ENCODE measurements at regions not wholly inside any gene's neighbourhood (a gene's known extent, or its start where the extent isn't known, plus 50 kb on each side); places are given as distances from the start of the nearest gene placed in this dataset.

DNA sequence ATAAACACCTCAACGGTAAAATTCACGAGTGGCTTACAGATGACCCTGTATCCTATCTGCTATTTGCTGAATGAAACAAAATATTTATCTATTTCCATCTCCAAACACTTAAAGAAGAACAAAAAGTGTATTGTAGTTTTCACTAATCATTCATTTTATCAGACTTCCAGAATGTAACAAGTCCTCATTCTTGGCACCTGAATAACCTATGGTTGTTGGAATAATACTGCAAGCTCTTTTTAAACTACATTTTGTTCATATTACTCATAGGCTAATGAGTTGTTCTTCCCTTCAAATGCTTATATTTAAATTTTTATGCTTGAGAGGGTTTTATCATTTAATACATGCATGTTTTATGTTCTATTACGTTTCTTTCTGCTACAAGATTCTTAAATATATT is 1434.1 kb downstream of the SI start:
- TF ChIP-seq, protein P1, sequence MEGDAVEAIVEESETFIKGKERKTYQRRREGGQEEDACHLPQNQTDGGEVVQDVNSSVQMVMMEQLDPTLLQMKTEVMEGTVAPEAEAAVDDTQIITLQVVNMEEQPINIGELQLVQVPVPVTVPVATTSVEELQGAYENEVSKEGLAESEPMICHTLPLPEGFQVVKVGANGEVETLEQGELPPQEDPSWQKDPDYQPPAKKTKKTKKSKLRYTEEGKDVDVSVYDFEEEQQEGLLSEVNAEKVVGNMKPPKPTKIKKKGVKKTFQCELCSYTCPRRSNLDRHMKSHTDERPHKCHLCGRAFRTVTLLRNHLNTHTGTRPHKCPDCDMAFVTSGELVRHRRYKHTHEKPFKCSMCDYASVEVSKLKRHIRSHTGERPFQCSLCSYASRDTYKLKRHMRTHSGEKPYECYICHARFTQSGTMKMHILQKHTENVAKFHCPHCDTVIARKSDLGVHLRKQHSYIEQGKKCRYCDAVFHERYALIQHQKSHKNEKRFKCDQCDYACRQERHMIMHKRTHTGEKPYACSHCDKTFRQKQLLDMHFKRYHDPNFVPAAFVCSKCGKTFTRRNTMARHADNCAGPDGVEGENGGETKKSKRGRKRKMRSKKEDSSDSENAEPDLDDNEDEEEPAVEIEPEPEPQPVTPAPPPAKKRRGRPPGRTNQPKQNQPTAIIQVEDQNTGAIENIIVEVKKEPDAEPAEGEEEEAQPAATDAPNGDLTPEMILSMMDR (IDR thresholded peaks at IDR 0.05; ENCODE audit: borderline replicate concordance, control extremely low read depth, extremely low read depth, insufficient read depth, missing control alignments): no peak
- DNase-seq (ENCODE audit: low spot score): no peak
- in situ Hi-C loops (cut with MboI; ENCODE audit: low sequenced_read_pairs, unreplicated experiment): no loop called here

DNA sequence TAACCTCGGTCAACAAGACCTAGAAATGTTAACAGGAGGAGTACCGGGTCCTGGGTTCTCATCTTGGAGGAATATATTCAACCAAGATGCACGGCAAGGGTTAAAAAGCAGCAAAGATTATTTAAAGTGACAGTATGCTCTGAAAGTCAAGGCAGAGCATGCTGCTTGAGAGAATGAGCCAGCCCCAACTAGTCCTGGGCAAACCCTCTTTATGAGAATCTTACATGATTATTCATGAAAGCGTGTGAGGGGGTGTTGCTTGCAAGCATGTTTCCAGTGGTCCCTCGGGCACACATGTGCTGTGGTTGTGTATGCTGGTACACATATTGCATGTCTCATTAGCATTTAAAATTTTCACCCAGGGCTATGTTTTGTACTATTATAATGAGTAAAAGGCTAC is 1445.6 kb downstream of the SI start:
- TF ChIP-seq, protein P1 (IDR thresholded peaks at IDR 0.05; ENCODE audit: borderline replicate concordance, control extremely low read depth, extremely low read depth, insufficient read depth, missing control alignments): no peak
- no peak for DNase-seq (ENCODE audit: low spot score)
- in situ Hi-C loops (cut with MboI; ENCODE audit: low sequenced_read_pairs, unreplicated experiment): no loop called here

DNA sequence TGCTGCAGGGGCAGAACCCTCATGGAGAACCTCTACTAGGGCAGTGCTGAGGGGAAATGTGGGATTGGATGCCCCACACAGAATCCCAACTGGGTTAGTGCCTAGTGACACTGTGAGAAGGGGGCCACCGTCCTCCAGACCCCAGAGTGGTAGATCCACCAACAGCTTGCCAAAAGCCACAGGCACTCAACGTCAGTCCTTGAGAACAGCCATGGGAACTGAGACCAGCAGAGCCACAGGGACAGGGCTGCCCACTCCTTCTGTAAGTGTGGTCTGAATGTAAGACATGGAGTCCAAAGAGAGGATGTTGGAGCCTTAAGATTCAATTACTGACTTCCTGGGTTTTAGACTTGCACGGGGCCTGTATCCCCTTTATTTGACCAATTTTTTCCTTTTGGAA is 1451.5 kb downstream of the SI start:
- TF ChIP-seq, protein P1 (IDR thresholded peaks at IDR 0.05; ENCODE audit: borderline replicate concordance, control extremely low read depth, extremely low read depth, insufficient read depth, missing control alignments): no peak
- in situ Hi-C loops (cut with MboI; ENCODE audit: low sequenced_read_pairs, unreplicated experiment): no loop called here
- no peak for DNase-seq (ENCODE audit: low spot score)

DNA sequence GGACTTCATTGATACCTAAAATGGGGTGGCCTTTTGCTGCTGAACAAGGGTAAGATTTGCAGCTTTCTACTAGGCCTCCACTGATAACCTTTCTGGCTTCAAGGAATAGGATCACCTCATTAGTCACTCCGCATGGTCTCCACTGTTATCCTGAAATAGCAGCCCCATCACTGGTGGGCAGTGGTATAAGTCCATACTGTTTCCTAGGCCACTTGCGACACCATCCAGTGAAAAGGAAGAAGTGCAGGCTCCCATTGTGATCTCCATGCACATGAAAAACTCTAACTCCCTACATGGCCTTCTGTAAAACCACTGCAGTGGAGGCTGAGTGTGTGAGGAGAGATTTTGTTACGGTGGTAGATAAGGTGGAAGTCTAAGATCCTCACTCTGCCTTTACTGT is 1455.9 kb downstream of the SI start:
- in situ Hi-C loops (cut with MboI; ENCODE audit: low sequenced_read_pairs, unreplicated experiment): no loop called here
- TF ChIP-seq, protein P1 (IDR thresholded peaks at IDR 0.05; ENCODE audit: borderline replicate concordance, control extremely low read depth, extremely low read depth, insufficient read depth, missing control alignments): no peak
- no peak for DNase-seq (ENCODE audit: low spot score)

DNA sequence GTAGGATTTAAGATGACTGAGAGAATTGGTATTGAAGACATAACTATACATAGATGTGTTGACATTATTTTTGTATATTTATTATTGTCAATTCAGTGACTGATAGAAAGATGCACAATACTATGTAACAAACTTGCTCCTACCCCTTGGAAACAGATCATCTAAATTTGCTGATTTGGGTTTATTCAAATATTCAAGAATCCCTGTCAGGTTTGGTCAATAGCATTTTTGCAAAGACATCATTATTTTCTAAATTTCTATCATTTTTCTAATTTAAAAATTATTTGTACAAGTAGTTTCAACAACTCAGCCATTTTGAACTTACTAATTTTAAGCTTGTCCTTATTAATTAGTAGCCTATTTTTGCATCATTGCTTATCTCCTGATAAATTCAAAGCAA is 1463.4 kb downstream of the SI start:
- no peak for DNase-seq (ENCODE audit: low spot score)
- in situ Hi-C loops (cut with MboI; ENCODE audit: low sequenced_read_pairs, unreplicated experiment): no loop called here
- TF ChIP-seq, protein P1 (IDR thresholded peaks at IDR 0.05; ENCODE audit: borderline replicate concordance, control extremely low read depth, extremely low read depth, insufficient read depth, missing control alignments): no peak

DNA sequence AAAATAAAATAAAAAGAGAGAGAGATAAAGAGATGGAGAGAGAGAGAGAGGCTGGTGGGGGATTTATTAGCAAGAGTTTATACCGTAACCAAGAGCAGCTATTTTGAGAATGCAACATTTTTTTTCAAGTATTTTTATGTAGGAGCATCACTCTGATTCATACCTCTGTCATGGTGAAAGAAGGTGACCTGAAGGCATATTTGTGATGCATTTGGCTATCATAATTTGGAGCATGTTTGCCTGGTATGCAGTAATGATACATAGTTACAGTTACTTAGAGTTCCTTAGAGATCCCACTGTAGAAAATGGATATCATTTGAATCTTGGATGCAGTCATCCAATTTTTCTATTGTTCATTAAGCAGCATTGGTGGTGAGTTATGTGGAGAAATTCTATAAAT is 1472.4 kb downstream of the SI start:
- no peak for DNase-seq (ENCODE audit: low spot score)
- TF ChIP-seq, protein P1 (IDR thresholded peaks at IDR 0.05; ENCODE audit: borderline replicate concordance, control extremely low read depth, extremely low read depth, insufficient read depth, missing control alignments): no peak
- in situ Hi-C loops (cut with MboI; ENCODE audit: low sequenced_read_pairs, unreplicated experiment): no loop called here

DNA sequence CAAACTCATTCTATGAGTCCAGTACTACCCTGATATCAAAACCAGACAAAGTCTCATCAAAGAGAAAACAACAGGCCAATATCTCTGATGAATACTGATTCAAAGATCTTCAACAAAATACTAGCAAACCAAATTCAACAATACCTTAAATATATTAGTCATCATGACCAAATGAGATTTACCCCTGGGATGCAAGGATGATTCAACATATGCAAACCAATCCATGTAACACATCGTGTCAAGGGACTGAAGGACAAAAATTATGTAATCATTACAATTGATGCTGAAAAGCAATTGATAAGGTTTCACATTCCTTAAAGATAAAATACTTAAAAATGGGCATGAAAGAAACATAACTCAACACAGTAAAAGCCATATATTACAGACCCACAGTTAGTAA is 1476.9 kb downstream of the SI start:
- in situ Hi-C loops (cut with MboI; ENCODE audit: low sequenced_read_pairs, unreplicated experiment): no loop called here
- TF ChIP-seq, protein P1 (IDR thresholded peaks at IDR 0.05; ENCODE audit: borderline replicate concordance, control extremely low read depth, extremely low read depth, insufficient read depth, missing control alignments): no peak
- no peak for DNase-seq (ENCODE audit: low spot score)
